Stomach smooth muscle (tissue), 2 donors: ENCODE measurements at regions not wholly inside any gene's neighbourhood (a gene's known extent, or its start where the extent isn't known, plus 50 kb on each side); places are given as distances from the start of the nearest gene placed in this dataset.
A peak's percentile ranks its signal among the peaks of the same experiment; 100 is the strongest.

Experiments
- H3K27ac ChIP-seq: one replicate; pipeline ENCODE4 v1.7.0; 2013; ENCODE audit warnings: mild to moderate bottlenecking, low read length, inconsistent platforms
- H3K27me3 ChIP-seq, 2 donors: one replicate each; pipeline ENCODE4 v1.7.0; 2013; ENCODE audit warnings: low read length in 2 of 2; ENCODE audit not compliant: insufficient read depth in 2 of 2, control insufficient read depth in 1 of 2
- H3K36me3 ChIP-seq, 2 donors: one replicate each; pipeline ENCODE4 v1.7.0; 2013; ENCODE audit warnings: low read length in 2 of 2; ENCODE audit not compliant: control insufficient read depth in 2 of 2, insufficient read depth in 2 of 2
- H3K4me1 ChIP-seq: one replicate; pipeline ENCODE4 v1.7.0; 2013; ENCODE audit warnings: low read length; ENCODE audit not compliant: control insufficient read depth, insufficient read depth
- H3K4me3 ChIP-seq, 2 donors: one replicate each; pipeline ENCODE4 v1.7.0; 2013; ENCODE audit warnings: low read length in 2 of 2
- H3K9ac ChIP-seq, 2 donors: one replicate each; pipeline ENCODE4 v1.7.0; 2013; ENCODE audit warnings: low read length in 2 of 2, mild to moderate bottlenecking in 1 of 2
- H3K9me3 ChIP-seq, 2 donors: one replicate each; pipeline ENCODE4 v1.7.0; 2013; ENCODE audit warnings: low read length in 2 of 2; ENCODE audit not compliant: control insufficient read depth in 2 of 2
- donor health status: healthy.
- donor health status: Pancreatic carcinoma.

DNA sequence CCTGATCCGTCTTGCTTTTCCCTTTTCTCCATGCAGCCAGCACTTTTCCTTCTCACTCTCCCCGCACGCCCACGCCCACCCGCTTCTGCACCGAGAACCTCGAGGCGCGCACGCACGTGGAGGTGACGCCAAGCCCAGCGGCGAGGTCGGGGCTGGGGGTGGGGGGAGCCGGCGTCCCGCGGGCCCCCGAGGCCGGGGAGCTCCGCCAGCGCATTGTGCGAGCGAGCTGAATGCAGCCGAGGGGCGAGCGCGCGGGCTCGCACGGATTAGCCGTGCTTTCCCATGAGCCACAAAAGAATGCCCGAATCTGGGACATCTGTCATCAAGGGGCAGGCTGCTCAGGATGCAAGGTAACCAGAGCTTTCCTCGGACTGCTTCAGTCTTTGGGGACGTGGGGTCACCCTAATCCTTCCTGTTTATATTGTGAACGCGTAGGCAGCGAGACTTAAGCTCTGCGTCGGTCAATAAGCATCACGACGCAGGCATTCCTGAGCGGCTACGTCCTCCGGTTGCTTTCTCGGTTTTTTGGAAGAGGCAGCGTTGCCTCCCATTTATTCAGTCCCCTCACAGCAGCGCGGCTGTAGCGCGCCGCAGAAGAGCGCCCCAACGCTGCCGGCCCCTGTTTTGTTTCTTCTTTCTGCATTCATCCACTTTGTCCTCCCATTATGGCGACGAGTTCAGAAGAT, 67.3 kb upstream of the AKT3 start:
- H3K27ac ChIP-seq, result no peak overlapping the region
- peak overlapping the region; percentile 48 to 68 for H3K9ac ChIP-seq
- H3K36me3 ChIP-seq, result no peaks in the 10 kb centered on the region
- peak overlapping the region; percentile 68 to 85 for H3K4me3 ChIP-seq
- peaks cover 9% of the 10 kb centered on the region for H3K4me1 ChIP-seq
- H3K27me3 ChIP-seq, result peaks cover 7 to 23% of the 10 kb centered on the region in 2 donors
- no peaks in the 10 kb centered on the region for H3K9me3 ChIP-seq

DNA sequence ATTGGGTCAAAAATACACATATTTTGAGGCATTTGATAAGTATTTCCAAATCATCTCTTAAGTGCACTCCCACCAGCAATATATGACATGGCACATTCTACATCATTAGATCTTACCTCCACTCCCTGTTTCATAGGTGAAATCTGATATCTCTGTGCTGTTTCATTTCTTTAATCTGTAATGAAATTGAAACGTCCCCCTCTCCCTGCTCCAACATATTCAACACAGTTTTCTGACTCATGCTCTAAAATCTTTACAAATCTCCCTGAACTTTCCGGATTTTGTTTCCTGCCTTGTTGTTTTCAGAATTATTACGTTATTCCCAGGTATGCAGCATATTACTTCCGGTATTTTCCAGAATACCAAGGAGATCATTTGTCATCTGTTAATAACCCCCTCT, 66.1 kb upstream of the AKT3 start:
- Histone ChIP-seq H3K4me3 (peak overlapping the region in 1 of 2 donors; percentile 85), H3K4me1 (peaks cover 9% of the 10 kb centered on the region), H3K27me3 (peaks cover 7 to 23% of the 10 kb centered on the region in 2 donors)

DNA sequence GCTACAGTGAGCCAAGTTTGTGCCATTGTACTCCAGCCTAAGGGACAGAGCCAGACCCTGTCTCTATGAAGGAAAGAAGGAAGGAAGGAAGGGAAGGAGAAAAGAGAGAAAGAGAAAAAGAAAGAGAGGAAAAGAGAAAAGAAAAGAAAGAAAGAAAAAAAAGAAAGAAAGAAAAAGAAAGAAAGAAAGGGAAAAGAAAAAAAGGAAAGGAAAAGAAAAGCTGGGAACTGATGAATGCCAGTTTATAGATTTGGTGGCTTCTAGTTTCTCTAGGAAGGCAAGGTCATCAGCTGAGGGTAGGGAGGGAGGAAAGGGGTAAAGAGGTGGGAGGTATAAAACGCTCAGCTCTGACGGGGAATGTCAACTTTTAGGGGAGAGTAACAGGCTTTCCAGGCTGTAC, 62.3 kb upstream of the AKT3 start:
- Histone ChIP-seq H3K4me3 (no peak overlapping the region), H3K27me3 (peaks cover 7 to 23% of the 10 kb centered on the region in 2 donors), H3K9ac (no peak overlapping the region), H3K4me1 (peaks cover 9% of the 10 kb centered on the region), H3K27ac (no peak overlapping the region), H3K9me3 (no peaks in the 10 kb centered on the region), H3K36me3 (no peaks in the 10 kb centered on the region)

More for the DNA sequence above, 66.1 kb upstream of the AKT3 start:
- Histone ChIP-seq H3K9ac (no peak overlapping the region), H3K9me3 (no peaks in the 10 kb centered on the region), H3K27ac (no peak overlapping the region), H3K36me3 (no peaks in the 10 kb centered on the region)

DNA sequence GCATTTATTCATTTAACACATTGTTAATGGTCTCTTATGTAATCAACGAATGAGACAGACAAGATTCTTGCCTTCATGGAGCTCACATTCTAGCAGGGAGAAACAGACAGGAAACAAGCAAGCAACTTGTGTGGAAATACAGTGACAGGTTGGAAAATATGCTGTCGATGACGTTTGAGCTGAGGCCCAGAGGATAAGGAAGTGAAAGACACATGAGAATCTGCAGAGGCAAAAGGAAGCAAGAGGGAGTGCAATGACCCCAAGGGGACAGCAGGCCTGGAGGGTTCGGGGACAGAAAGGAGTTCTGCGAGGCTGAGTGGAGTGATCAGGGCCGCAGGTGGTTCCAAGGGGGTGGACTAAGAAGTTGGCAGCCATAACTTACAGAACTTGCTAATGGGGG, 60.6 kb upstream of the AKT3 start:
- no peak overlapping the region for H3K4me3 ChIP-seq
- peaks cover 4 to 8% of the 10 kb centered on the region in 2 donors for H3K27me3 ChIP-seq
- H3K9ac ChIP-seq, result no peak overlapping the region
- H3K36me3 ChIP-seq, result no peaks in the 10 kb centered on the region
- H3K27ac ChIP-seq, result no peak overlapping the region
- H3K9me3 ChIP-seq, result no peaks in the 10 kb centered on the region
- no peaks in the 10 kb centered on the region for H3K4me1 ChIP-seq

DNA sequence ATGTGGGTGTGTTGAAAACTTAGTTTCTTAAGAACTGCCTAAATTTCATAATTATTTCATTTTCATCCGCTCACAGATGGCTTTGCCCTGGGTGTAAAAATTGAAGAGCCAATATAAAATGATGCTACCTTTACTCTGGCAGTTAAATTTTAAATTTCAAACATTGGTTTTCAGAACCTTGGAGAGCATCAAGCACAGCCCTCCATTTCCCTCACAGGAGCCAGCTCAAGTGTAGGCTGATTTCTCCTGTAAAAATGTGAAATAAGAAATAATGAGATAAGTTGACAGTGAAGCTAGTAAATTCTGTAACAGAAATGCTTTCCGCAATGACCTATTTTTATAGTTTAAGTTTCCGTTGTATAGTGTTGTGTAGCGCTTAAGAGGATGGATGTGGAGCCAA, 53.9 kb upstream of the AKT3 start:
- Histone ChIP-seq H3K9me3 (no peaks in the 10 kb centered on the region), H3K36me3 (no peaks in the 10 kb centered on the region), H3K4me3 (no peak overlapping the region), H3K4me1 (no peaks in the 10 kb centered on the region), H3K27me3 (no peaks in the 10 kb centered on the region), H3K9ac (no peak overlapping the region), H3K27ac (no peak overlapping the region)

DNA sequence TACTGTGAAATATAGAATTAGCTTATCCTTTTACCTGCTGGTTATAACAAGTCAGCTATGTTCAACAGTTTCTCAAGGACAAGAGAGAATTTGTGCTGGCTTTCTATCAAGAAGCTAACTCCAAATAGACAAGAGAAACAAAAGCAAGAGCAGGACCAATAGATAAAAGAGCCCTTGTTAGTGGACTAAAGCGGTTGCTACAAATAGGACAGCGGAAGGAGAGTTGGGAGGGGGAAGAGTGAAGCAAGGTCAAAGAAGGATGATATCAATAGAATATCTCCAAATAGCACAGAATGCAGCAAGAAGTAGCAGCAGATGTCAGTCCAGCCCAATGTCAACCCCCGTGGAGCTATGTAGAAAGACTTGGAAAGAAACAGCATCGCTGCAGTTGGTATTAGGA, 53.0 kb upstream of the AKT3 start:
- no peak overlapping the region for H3K27ac ChIP-seq
- no peaks in the 10 kb centered on the region for H3K9me3 ChIP-seq
- no peak overlapping the region for H3K9ac ChIP-seq
- H3K27me3 ChIP-seq, result no peaks in the 10 kb centered on the region
- no peaks in the 10 kb centered on the region for H3K36me3 ChIP-seq
- no peaks in the 10 kb centered on the region for H3K4me1 ChIP-seq
- H3K4me3 ChIP-seq, result no peak overlapping the region

DNA sequence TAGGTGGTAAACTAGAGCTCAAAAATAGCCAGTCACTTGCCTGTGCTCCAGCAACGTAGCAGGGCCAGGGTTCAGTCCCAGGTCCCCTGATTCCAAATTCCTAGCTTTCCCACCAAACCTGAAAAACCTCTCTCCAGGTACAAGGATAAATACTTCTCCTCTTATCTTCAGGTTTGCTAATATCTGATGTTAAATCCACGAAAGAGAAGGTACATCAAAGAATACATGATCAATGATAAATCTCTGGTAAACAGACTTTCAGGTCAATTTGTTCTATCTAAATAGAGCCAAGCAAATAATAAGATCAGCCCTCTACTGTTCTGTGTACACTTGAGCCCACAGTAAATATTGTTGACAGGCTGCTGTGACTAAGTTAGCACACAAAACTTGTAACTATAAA, 52.1 kb upstream of the AKT3 start:
- Histone ChIP-seq H3K27me3 (peaks cover 0 to 2% of the 10 kb centered on the region in 2 donors), H3K4me1 (no peaks in the 10 kb centered on the region), H3K9me3 (no peaks in the 10 kb centered on the region), H3K9ac (no peak overlapping the region), H3K27ac (no peak overlapping the region), H3K4me3 (no peak overlapping the region), H3K36me3 (no peaks in the 10 kb centered on the region)
